ENCODE measurements at regions not wholly inside any gene's neighbourhood (a gene's known extent, or its start where the extent isn't known, plus 50 kb on each side); places are given as distances from the start of the nearest gene placed in this dataset.

GRCh38 chr6:155582016-155582991, 126.7 kb upstream of the NOX3 start:
- no peak for DNase-seq
- Histone ChIP-seq H3K9me3 (no peaks in the 10 kb centered on the region), H3K4me3 (no peak overlapping the region), H3K27me3 (no peaks in the 10 kb centered on the region), H3K4me1 (no peaks in the 10 kb centered on the region), H3K27ac (no peak overlapping the region), H3K36me3 (no peaks in the 10 kb centered on the region)
- 78 to 87% (median 85%) methylated on average over 9 of the region's 9 CpGs for WGBS, 4 donors
- TF ChIP-seq, protein P1, sequence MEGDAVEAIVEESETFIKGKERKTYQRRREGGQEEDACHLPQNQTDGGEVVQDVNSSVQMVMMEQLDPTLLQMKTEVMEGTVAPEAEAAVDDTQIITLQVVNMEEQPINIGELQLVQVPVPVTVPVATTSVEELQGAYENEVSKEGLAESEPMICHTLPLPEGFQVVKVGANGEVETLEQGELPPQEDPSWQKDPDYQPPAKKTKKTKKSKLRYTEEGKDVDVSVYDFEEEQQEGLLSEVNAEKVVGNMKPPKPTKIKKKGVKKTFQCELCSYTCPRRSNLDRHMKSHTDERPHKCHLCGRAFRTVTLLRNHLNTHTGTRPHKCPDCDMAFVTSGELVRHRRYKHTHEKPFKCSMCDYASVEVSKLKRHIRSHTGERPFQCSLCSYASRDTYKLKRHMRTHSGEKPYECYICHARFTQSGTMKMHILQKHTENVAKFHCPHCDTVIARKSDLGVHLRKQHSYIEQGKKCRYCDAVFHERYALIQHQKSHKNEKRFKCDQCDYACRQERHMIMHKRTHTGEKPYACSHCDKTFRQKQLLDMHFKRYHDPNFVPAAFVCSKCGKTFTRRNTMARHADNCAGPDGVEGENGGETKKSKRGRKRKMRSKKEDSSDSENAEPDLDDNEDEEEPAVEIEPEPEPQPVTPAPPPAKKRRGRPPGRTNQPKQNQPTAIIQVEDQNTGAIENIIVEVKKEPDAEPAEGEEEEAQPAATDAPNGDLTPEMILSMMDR (IDR thresholded peaks at IDR 0.05), result no peak
- TF ChIP-seq POLR2A (IDR thresholded peaks at IDR 0.05), result no peak
- intact Hi-C loops (cut with DNase I), result no loop called here
- no peak for ATAC-seq

DNA sequence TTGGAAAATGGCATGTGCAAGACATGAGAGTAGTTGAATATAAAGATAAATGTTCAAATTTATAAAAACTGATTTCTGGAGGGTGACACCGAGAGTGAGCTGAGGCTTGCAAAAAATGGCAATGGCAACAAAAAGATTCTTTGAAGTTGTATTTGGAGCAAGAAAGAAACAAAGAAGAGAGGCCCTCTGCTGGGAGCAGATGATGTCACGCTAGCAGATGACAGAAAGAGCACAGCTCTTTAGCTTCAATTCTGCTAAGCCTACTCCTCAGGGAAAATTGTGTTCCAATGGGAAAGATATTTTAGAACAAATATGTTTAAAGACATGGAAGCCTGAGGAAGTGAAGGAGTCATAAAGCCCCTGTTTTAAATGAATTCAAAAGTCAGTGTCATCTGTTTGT, 125.3 kb upstream of the NOX3 start:
- Histone ChIP-seq H3K4me3 (no peak overlapping the region), H3K36me3 (no peaks in the 10 kb centered on the region), H3K4me1 (no peaks in the 10 kb centered on the region), H3K27ac (no peak overlapping the region), H3K27me3 (no peaks in the 10 kb centered on the region), H3K9me3 (no peaks in the 10 kb centered on the region)
- DNase-seq (no peak), ATAC-seq (no peak)
- intact Hi-C loops (cut with DNase I), result no loop called here
- 57 to 71% (median 63%) methylated on average over 2 of the region's 2 CpGs for WGBS, 4 donors
- no peak for TF ChIP-seq POLR2A (IDR thresholded peaks at IDR 0.05)
- TF ChIP-seq, protein P1 (IDR thresholded peaks at IDR 0.05), result no peak

- H3K27me3 ChIP-seq, result no peaks in the 10 kb centered on the region
- TF ChIP-seq, protein P1 (IDR thresholded peaks at IDR 0.05), result no peak
- TF ChIP-seq POLR2A (IDR thresholded peaks at IDR 0.05), result no peak
- ATAC-seq, result no peak
- no peak overlapping the region for H3K4me3 ChIP-seq
- intact Hi-C loops (cut with DNase I), result no loop called here
- H3K36me3 ChIP-seq, result no peaks in the 10 kb centered on the region
- H3K27ac ChIP-seq, result no peak overlapping the region
- DNase-seq, result no peak
- H3K4me1 ChIP-seq, result no peaks in the 10 kb centered on the region
- H3K9me3 ChIP-seq, result no peaks in the 10 kb centered on the region
These were observed 122.6 kb upstream of the NOX3 start for GRCh38 chr6:155578251-155578650.

- Histone ChIP-seq H3K27me3 (no peaks in the 10 kb centered on the region), H3K9me3 (no peaks in the 10 kb centered on the region), H3K4me1 (no peaks in the 10 kb centered on the region), H3K27ac (no peak overlapping the region), H3K36me3 (no peaks in the 10 kb centered on the region), H3K4me3 (no peak overlapping the region)
- 75 to 85% (median 85%) methylated on average over 4 of the region's 4 CpGs for WGBS, 4 donors
- DNase-seq, result no peak
- intact Hi-C loops (cut with DNase I), result no loop called here
- TF ChIP-seq, protein P1 (IDR thresholded peaks at IDR 0.05), result no peak
- no peak for TF ChIP-seq POLR2A (IDR thresholded peaks at IDR 0.05)
- no peak for ATAC-seq
These were observed 106.3 kb upstream of the NOX3 start for GRCh38 chr6:155561966-155562364.
